ENCODE measurements at regions not wholly inside any gene's neighbourhood (a gene's known extent, or its start where the extent isn't known, plus 50 kb on each side); places are given as distances from the start of the nearest gene placed in this dataset.

DNA sequence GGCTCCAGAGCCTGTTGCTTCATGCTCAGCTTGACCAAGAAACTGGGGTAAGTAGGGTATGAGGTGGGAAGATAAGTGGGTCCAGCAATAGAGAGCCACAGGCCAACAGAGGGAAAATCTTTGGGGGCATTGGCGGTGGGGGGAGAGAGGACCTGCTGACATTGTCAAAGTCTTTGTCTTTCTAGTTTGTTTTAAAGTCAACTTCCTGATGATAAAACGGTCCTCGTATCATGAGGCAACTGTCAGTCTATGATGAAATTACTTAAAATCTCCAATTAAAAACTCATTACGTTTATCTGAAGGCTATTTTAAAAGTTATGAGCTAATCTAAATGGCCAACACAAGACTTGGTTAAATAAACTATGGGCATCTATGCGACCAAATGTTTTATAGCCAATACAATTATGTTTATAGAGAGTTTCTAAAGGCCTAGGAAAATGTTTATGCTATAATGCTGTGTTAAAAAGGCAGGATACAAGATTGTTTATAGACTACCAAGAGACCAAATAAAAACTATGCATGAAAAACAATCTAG lies 84.4 kb upstream of the CD28 start (continued):
- TF ChIP-seq, protein P1, sequence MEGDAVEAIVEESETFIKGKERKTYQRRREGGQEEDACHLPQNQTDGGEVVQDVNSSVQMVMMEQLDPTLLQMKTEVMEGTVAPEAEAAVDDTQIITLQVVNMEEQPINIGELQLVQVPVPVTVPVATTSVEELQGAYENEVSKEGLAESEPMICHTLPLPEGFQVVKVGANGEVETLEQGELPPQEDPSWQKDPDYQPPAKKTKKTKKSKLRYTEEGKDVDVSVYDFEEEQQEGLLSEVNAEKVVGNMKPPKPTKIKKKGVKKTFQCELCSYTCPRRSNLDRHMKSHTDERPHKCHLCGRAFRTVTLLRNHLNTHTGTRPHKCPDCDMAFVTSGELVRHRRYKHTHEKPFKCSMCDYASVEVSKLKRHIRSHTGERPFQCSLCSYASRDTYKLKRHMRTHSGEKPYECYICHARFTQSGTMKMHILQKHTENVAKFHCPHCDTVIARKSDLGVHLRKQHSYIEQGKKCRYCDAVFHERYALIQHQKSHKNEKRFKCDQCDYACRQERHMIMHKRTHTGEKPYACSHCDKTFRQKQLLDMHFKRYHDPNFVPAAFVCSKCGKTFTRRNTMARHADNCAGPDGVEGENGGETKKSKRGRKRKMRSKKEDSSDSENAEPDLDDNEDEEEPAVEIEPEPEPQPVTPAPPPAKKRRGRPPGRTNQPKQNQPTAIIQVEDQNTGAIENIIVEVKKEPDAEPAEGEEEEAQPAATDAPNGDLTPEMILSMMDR (IDR thresholded peaks at IDR 0.05; ENCODE audit: control extremely low read depth in 1 of 3, insufficient read depth in 1 of 3, low read depth in 1 of 3, low read length in 3 of 3): no peak
- TF ChIP-seq RNF2 (IDR thresholded peaks at IDR 0.05; ENCODE audit: borderline replicate concordance, low read depth, low read length, missing control alignments, poor library complexity, severe bottlenecking): no peak
- no peak for TF ChIP-seq TCF12 (IDR thresholded peaks at IDR 0.05; ENCODE audit: low read depth, low read length)
- TF ChIP-seq CBX5 (IDR thresholded peaks at IDR 0.05; ENCODE audit: low read depth, low read length): no peak
- no peak for TF ChIP-seq KDM4A (IDR thresholded peaks at IDR 0.05; ENCODE audit: low read depth, low read length, severe bottlenecking)
- TF ChIP-seq, protein P2, sequence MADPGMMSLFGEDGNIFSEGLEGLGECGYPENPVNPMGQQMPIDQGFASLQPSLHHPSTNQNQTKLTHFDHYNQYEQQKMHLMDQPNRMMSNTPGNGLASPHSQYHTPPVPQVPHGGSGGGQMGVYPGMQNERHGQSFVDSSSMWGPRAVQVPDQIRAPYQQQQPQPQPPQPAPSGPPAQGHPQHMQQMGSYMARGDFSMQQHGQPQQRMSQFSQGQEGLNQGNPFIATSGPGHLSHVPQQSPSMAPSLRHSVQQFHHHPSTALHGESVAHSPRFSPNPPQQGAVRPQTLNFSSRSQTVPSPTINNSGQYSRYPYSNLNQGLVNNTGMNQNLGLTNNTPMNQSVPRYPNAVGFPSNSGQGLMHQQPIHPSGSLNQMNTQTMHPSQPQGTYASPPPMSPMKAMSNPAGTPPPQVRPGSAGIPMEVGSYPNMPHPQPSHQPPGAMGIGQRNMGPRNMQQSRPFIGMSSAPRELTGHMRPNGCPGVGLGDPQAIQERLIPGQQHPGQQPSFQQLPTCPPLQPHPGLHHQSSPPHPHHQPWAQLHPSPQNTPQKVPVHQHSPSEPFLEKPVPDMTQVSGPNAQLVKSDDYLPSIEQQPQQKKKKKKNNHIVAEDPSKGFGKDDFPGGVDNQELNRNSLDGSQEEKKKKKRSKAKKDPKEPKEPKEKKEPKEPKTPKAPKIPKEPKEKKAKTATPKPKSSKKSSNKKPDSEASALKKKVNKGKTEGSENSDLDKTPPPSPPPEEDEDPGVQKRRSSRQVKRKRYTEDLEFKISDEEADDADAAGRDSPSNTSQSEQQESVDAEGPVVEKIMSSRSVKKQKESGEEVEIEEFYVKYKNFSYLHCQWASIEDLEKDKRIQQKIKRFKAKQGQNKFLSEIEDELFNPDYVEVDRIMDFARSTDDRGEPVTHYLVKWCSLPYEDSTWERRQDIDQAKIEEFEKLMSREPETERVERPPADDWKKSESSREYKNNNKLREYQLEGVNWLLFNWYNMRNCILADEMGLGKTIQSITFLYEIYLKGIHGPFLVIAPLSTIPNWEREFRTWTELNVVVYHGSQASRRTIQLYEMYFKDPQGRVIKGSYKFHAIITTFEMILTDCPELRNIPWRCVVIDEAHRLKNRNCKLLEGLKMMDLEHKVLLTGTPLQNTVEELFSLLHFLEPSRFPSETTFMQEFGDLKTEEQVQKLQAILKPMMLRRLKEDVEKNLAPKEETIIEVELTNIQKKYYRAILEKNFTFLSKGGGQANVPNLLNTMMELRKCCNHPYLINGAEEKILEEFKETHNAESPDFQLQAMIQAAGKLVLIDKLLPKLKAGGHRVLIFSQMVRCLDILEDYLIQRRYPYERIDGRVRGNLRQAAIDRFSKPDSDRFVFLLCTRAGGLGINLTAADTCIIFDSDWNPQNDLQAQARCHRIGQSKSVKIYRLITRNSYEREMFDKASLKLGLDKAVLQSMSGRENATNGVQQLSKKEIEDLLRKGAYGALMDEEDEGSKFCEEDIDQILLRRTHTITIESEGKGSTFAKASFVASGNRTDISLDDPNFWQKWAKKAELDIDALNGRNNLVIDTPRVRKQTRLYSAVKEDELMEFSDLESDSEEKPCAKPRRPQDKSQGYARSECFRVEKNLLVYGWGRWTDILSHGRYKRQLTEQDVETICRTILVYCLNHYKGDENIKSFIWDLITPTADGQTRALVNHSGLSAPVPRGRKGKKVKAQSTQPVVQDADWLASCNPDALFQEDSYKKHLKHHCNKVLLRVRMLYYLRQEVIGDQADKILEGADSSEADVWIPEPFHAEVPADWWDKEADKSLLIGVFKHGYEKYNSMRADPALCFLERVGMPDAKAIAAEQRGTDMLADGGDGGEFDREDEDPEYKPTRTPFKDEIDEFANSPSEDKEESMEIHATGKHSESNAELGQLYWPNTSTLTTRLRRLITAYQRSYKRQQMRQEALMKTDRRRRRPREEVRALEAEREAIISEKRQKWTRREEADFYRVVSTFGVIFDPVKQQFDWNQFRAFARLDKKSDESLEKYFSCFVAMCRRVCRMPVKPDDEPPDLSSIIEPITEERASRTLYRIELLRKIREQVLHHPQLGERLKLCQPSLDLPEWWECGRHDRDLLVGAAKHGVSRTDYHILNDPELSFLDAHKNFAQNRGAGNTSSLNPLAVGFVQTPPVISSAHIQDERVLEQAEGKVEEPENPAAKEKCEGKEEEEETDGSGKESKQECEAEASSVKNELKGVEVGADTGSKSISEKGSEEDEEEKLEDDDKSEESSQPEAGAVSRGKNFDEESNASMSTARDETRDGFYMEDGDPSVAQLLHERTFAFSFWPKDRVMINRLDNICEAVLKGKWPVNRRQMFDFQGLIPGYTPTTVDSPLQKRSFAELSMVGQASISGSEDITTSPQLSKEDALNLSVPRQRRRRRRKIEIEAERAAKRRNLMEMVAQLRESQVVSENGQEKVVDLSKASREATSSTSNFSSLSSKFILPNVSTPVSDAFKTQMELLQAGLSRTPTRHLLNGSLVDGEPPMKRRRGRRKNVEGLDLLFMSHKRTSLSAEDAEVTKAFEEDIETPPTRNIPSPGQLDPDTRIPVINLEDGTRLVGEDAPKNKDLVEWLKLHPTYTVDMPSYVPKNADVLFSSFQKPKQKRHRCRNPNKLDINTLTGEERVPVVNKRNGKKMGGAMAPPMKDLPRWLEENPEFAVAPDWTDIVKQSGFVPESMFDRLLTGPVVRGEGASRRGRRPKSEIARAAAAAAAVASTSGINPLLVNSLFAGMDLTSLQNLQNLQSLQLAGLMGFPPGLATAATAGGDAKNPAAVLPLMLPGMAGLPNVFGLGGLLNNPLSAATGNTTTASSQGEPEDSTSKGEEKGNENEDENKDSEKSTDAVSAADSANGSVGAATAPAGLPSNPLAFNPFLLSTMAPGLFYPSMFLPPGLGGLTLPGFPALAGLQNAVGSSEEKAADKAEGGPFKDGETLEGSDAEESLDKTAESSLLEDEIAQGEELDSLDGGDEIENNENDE (IDR thresholded peaks at IDR 0.05; ENCODE audit: insufficient replicate concordance, low read length): no peak
